HepG2 (cell line): ENCODE measurements at regions not wholly inside any gene's neighbourhood (a gene's known extent, or its start where the extent isn't known, plus 50 kb on each side); places are given as distances from the start of the nearest gene placed in this dataset.

Source experiments
- ATAC-seq: fragments of 200-7000 bp; cut with Tn5 transposase; 3 replicates; pipeline ENCODE4 v1.9.1; 2020; ENCODE audit warnings: mild to moderate bottlenecking, moderate library complexity
- BruUV-seq: library from RNA; stranded (reverse); fragments of 400-500 nt; replicated peaks from 2 replicates; lab custom pipeline; 2021; lab: Mats Ljungman, UMichigan
- CTCF ChIA-PET: fragments of 300-600 bp; formaldehyde crosslinking; extraction: SDS; loops from one replicate; lab custom pipeline; 2021; ENCODE audit warnings: low total read pairs, inconsistent platforms, low intra/inter-chr PET ratio; lab: Yijun Ruan, JAX
- POLR2A ChIA-PET: fragments of 350-600 bp; sonication (Branson Sonifier 250); formaldehyde crosslinking; loops from one replicate; lab custom pipeline; 2020; ENCODE audit warnings: antibody characterized with exemption, inconsistent platforms; lab: Yijun Ruan, JAX
- DNase-seq: peaks from one replicate; pipeline ENCODE4 v3.0.0-alpha.2; 2015; ENCODE audit warnings: low spot score
- FAIRE-seq: peaks from 3 replicates; lab custom pipeline; 2011; peaks lifted over from hg19 to GRCh38; lab: Jason Lieb, UNC
- H2AFZ ChIP-seq: one replicate; pipeline ENCODE4 v1.6.1; 2011; ENCODE audit warnings: low read length, inconsistent platforms
- H3K27ac ChIP-seq: fragments of 300-600 bp; 3 replicates; pipeline ENCODE4 v1.8.0; 2011; ENCODE audit warnings: mixed run types, mild to moderate bottlenecking, mixed read lengths, low read length, inconsistent platforms; ENCODE audit not compliant: insufficient read depth; ENCODE audit errors: extremely low read length
- H3K27me3 ChIP-seq, 2 experiments: fragments of 200-600 bp in 1 of 2; 2 replicates in 1 of 2; 3 replicates in 1 of 2; pipeline versions ENCODE4 v1.6.0 to v1.8.0; 2011; ENCODE audit warnings: low read length in 2 of 2, mild to moderate bottlenecking in 2 of 2, moderate library complexity in 2 of 2, inconsistent platforms in 1 of 2; ENCODE audit not compliant: insufficient read depth in 2 of 2, control insufficient read depth in 1 of 2
- H3K36me3 ChIP-seq, 2 experiments: fragments of 200-600 bp in 1 of 2; replicated peaks in 1 of 2; 2 replicates in 1 of 2; 3 replicates in 1 of 2; pipeline versions ENCODE4 v1.5.1 to v1.8.0; 2011; ENCODE audit warnings: low read length in 2 of 2, inconsistent platforms in 1 of 2; ENCODE audit not compliant: insufficient read depth in 2 of 2, control insufficient read depth in 1 of 2
- H3K4me1 ChIP-seq: 2 replicates; pipeline ENCODE4 v1.5.1; 2012; ENCODE audit warnings: low read length, inconsistent platforms; ENCODE audit not compliant: insufficient read depth
- H3K4me2 ChIP-seq: 2 replicates; pipeline ENCODE4 v1.6.0; 2011; ENCODE audit warnings: low read depth, low read length, inconsistent platforms
- H3K4me3 ChIP-seq, 3 experiments: fragments of 200-600 bp in 1 of 3; sonication (generic), shearing (Covaris generic) in 1 of 3; replicated peaks in 1 of 3; 2 replicates each; pipeline ENCODE4 v1.5.1; 2011 to 2016; ENCODE audit warnings: low read length in 3 of 3, inconsistent platforms in 2 of 3, low read depth in 2 of 3, mild to moderate bottlenecking in 2 of 3, control low read depth in 1 of 3, mixed read lengths in 1 of 3; ENCODE audit not compliant: insufficient read depth in 1 of 3
- H3K79me2 ChIP-seq: one replicate; pipeline ENCODE4 v1.6.1; 2011; ENCODE audit warnings: low read length, inconsistent platforms; ENCODE audit not compliant: insufficient read depth
- H3K9ac ChIP-seq: 2 replicates; pipeline ENCODE4 v1.6.0; 2011; ENCODE audit warnings: mild to moderate bottlenecking, low read depth, low read length, inconsistent platforms; ENCODE audit not compliant: insufficient read depth
- H3K9me3 ChIP-seq: 2 replicates; pipeline ENCODE4 v1.5.1; 2012; ENCODE audit warnings: mild to moderate bottlenecking, low read length
- H4K20me1 ChIP-seq: 2 replicates; pipeline ENCODE4 v1.6.0; 2011; ENCODE audit warnings: inconsistent platforms, mild to moderate bottlenecking, low read length, moderate library complexity; ENCODE audit not compliant: insufficient read depth
- FOXA3 ChIP-seq: IDR thresholded peaks from 2 replicates; pipeline ENCODE4 v1.6.1; 2016; ENCODE audit warnings: missing genetic modification reagents, missing compliant biosample characterization
- HNF4A ChIP-seq: sonication (generic); formaldehyde crosslinking; IDR thresholded peaks from 2 replicates; pipeline ENCODE4 v1.4.0; 2020; ENCODE audit warnings: missing genetic modification reagents
- KLF16 ChIP-seq, 2 experiments: sonication (generic) in 1 of 2; formaldehyde crosslinking in 1 of 2; IDR thresholded peaks; 2 replicates each; pipeline versions ENCODE4 v1.6.1 to v1.8.0; 2016 to 2023; ENCODE audit warnings: missing genetic modification reagents in 2 of 2, missing compliant biosample characterization in 1 of 2
- NFIC ChIP-seq: IDR thresholded peaks from 2 replicates; pipeline ENCODE4 v1.6.1; 2012; ENCODE audit warnings: mild to moderate bottlenecking, low read length, inconsistent platforms
- RBM39 ChIP-seq: fragments of 200-400 bp; formaldehyde crosslinking; IDR thresholded peaks from one replicate; pipeline ENCODE4 v1.6.1; 2018; ENCODE audit warnings: antibody characterized with exemption, mild to moderate bottlenecking, low read depth, low read length; ENCODE audit not compliant: poor library complexity, severe bottlenecking
- SIX4 ChIP-seq: sonication (generic); formaldehyde crosslinking; IDR thresholded peaks from 2 replicates; pipeline ENCODE4 v1.4.0; 2020; ENCODE audit warnings: missing genetic modification reagents
- ZFP36L1 ChIP-seq: sonication (generic); formaldehyde crosslinking; IDR thresholded peaks from 2 replicates; pipeline ENCODE4 v1.8.0; 2022; ENCODE audit warnings: mild to moderate bottlenecking, missing genetic modification reagents, moderate library complexity
- ZFY ChIP-seq: sonication (generic); formaldehyde crosslinking; IDR thresholded peaks from 2 replicates; pipeline ENCODE4 v1.4.0; 2020; ENCODE audit warnings: missing genetic modification reagents
- ZNF562 ChIP-seq: sonication (generic); formaldehyde crosslinking; IDR thresholded peaks from 2 replicates; pipeline ENCODE4 v1.8.0; 2022; ENCODE audit warnings: missing genetic modification reagents, borderline replicate concordance
- ZNF720 ChIP-seq: sonication (generic); formaldehyde crosslinking; IDR thresholded peaks from 2 replicates; pipeline ENCODE4 v1.4.0; 2020; ENCODE audit warnings: missing genetic modification reagents
- WGBS: methylation state at CpG from one replicate; pipeline ENCODE4 v1.1.6; 2017; ENCODE audit warnings: low lambda C conversion rate; 5-methylcytosine and 5-hydroxymethylcytosine counted together
- in situ Hi-C: cut with HindIII; loops from 2 replicates; pipeline ENCODE4 v1.10.0; 2017; ENCODE audit warnings: low pct_unique_long_range_greater_than_20kb; ENCODE audit not compliant: extremely low pct_ligation_motif_present
- intact Hi-C: fragments of 100-400 bp; cut with micrococcal nuclease; formaldehyde crosslinking; loops from one replicate; pipeline ENCODE4 v1.10.0; 2022; ENCODE audit not compliant: unreplicated experiment
- TF ChIP-seq, protein P1 (sequence below): sonication (generic); formaldehyde crosslinking; conservative IDR thresholded peaks from 2 replicates; pipeline ENCODE4 v1.4.0; 2020; ENCODE audit warnings: mild to moderate bottlenecking, missing genetic modification reagents, moderate library complexity
- TF ChIP-seq, protein P2 (sequence below): sonication (generic); formaldehyde crosslinking; IDR thresholded peaks from 2 replicates; pipeline ENCODE4 v1.8.0; 2022; ENCODE audit warnings: missing genetic modification reagents, low read depth, mild to moderate bottlenecking, borderline replicate concordance
- TF ChIP-seq, protein P3 (sequence below): sonication (generic); formaldehyde crosslinking; IDR thresholded peaks from 2 replicates; pipeline ENCODE4 v1.4.0; 2020; ENCODE audit warnings: missing genetic modification reagents

DNA sequence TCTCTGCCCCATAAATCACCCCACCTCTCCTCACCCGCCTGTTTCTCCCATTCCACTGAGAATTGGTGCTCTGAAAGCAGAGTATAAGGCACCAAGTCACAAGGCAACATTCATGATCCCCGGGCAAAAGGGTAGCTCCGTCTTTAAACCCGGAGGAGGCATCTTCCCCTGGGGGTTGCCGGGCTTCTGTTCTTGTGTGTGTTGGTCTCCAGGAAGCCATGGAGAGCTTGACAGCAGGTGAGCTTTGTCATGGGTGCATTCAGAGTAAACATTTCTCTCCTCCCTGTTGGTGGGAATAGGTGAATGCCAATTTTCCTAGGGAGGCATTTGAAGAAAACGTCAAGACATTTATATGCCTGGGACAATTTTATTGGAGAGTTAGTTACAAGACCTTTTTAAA is 275.5 kb upstream of the USP9Y start:
- ATAC-seq (no peak), DNase-seq (no peak), FAIRE-seq (no peak)
- no peaks in the 10 kb centered on the region for H3K9me3 ChIP-seq
- H3K4me1 ChIP-seq = peaks cover 7% of the 10 kb centered on the region
- no peak overlapping the region for H3K4me2 ChIP-seq
- no peak overlapping the region for H3K27ac ChIP-seq
- intact Hi-C loops (no loop called here), in situ Hi-C loops (no loop called here)
- ChIA-PET POLR2A (no interaction called here), CTCF (no interaction called here)
- no TSS peak for BruUV-seq
- WGBS = 0% methylated on average over 5 of the region's 6 CpGs
- no peak overlapping the region for H3K4me3 ChIP-seq
- TF ChIP-seq ZNF720 (CRISPR knock-in tag) (no peak), ZFY (CRISPR knock-in tag) (no peak), ZNF562 (CRISPR knock-in tag) (no peak), SIX4 (CRISPR knock-in tag) (no peak), FOXA3 (CRISPR knock-in tag) (no peak), HNF4A (no peak), NFIC (no peak), RBM39 (no peak), ZFP36L1 (CRISPR knock-in tag) (no peak), KLF16 (CRISPR knock-in tag; IDR thresholded peaks at IDR 0.05) (no peak)
- TF ChIP-seq, protein P1, sequence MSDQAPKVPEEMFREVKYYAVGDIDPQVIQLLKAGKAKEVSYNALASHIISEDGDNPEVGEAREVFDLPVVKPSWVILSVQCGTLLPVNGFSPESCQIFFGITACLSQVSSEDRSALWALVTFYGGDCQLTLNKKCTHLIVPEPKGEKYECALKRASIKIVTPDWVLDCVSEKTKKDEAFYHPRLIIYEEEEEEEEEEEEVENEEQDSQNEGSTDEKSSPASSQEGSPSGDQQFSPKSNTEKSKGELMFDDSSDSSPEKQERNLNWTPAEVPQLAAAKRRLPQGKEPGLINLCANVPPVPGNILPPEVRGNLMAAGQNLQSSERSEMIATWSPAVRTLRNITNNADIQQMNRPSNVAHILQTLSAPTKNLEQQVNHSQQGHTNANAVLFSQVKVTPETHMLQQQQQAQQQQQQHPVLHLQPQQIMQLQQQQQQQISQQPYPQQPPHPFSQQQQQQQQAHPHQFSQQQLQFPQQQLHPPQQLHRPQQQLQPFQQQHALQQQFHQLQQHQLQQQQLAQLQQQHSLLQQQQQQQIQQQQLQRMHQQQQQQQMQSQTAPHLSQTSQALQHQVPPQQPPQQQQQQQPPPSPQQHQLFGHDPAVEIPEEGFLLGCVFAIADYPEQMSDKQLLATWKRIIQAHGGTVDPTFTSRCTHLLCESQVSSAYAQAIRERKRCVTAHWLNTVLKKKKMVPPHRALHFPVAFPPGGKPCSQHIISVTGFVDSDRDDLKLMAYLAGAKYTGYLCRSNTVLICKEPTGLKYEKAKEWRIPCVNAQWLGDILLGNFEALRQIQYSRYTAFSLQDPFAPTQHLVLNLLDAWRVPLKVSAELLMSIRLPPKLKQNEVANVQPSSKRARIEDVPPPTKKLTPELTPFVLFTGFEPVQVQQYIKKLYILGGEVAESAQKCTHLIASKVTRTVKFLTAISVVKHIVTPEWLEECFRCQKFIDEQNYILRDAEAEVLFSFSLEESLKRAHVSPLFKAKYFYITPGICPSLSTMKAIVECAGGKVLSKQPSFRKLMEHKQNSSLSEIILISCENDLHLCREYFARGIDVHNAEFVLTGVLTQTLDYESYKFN (CRISPR knock-in tag) = no peak
- TF ChIP-seq, protein P2, sequence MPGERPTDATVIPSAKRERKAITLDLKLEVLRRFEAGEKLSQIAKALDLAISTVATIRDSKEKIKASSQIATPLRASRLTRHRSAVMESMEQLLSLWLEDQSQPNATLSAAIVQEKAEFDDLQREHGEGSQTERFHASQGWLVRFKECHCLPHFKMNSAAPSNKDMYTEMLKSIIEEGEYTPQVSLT = no peak
- TF ChIP-seq, protein P3, sequence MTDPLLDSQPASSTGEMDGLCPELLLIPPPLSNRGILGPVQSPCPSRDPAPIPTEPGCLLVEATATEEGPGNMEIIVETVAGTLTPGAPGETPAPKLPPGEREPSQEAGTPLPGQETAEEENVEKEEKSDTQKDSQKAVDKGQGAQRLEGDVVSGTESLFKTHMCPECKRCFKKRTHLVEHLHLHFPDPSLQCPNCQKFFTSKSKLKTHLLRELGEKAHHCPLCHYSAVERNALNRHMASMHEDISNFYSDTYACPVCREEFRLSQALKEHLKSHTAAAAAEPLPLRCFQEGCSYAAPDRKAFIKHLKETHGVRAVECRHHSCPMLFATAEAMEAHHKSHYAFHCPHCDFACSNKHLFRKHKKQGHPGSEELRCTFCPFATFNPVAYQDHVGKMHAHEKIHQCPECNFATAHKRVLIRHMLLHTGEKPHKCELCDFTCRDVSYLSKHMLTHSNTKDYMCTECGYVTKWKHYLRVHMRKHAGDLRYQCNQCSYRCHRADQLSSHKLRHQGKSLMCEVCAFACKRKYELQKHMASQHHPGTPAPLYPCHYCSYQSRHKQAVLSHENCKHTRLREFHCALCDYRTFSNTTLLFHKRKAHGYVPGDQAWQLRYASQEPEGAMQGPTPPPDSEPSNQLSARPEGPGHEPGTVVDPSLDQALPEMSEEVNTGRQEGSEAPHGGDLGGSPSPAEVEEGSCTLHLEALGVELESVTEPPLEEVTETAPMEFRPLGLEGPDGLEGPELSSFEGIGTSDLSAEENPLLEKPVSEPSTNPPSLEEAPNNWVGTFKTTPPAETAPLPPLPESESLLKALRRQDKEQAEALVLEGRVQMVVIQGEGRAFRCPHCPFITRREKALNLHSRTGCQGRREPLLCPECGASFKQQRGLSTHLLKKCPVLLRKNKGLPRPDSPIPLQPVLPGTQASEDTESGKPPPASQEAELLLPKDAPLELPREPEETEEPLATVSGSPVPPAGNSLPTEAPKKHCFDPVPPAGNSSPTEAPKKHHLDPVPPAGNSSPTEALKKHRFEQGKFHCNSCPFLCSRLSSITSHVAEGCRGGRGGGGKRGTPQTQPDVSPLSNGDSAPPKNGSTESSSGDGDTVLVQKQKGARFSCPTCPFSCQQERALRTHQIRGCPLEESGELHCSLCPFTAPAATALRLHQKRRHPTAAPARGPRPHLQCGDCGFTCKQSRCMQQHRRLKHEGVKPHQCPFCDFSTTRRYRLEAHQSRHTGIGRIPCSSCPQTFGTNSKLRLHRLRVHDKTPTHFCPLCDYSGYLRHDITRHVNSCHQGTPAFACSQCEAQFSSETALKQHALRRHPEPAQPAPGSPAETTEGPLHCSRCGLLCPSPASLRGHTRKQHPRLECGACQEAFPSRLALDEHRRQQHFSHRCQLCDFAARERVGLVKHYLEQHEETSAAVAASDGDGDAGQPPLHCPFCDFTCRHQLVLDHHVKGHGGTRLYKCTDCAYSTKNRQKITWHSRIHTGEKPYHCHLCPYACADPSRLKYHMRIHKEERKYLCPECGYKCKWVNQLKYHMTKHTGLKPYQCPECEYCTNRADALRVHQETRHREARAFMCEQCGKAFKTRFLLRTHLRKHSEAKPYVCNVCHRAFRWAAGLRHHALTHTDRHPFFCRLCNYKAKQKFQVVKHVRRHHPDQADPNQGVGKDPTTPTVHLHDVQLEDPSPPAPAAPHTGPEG (CRISPR knock-in tag) = no peak
- no peaks in the 10 kb centered on the region for H3K36me3 ChIP-seq
- no peaks in the 10 kb centered on the region for H4K20me1 ChIP-seq
- no peak overlapping the region for H3K9ac ChIP-seq
- H3K79me2 ChIP-seq = no peaks in the 10 kb centered on the region
- no peak overlapping the region for H2AFZ ChIP-seq
- no peaks in the 10 kb centered on the region for H3K27me3 ChIP-seq
